ENCODE measurements at regions not wholly inside any gene's neighbourhood (a gene's known extent, or its start where the extent isn't known, plus 50 kb on each side); places are given as distances from the start of the nearest gene placed in this dataset.

DNA sequence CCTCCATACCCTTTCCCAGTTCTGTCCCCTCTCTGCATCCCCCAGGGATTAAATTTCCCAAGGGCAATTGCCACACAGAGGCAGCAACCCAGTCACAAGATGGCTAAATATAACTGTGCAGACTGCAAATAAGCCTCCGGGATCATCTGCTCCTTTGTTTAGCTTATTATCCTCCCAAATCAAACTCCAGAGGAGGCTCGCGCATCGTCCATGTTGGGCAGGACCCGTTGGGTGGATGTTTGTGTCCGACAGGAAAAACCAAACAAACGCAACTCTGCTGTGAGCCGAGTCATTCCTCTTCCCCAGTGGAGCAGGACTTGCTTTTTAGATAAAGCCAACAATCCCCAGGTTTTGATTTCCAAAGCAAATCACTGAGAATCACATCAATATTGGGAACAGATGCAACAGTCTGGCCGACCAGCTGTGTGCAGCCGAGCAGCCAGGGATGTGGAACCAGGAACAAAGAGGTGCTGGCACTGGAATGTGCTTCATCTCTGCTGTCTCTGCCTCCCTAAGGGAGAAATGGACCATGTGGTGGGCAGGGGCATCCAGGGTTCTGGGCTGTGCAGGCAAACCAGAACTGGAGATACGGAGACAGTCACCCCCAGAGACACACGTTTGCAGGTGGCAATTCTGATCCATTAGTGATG, 89.8 kb downstream of the PTTG1 start:
- DNase-seq: no peak

Data from activated naive CD4-positive, alpha-beta T cell treated with Interleukin-2 at 50 U/mL for 16 hours (primary cell).